ENCODE measurements at regions not wholly inside any gene's neighbourhood (a gene's known extent, or its start where the extent isn't known, plus 50 kb on each side); places are given as distances from the start of the nearest gene placed in this dataset.

- Histone ChIP-seq H3K4me1 (ENCODE audit: insufficient read depth, low read length, poor library complexity, severe bottlenecking) (no peaks in the 10 kb centered on the region), H2AFZ (ENCODE audit: low read length) (no peak overlapping the region), H3K79me2 (ENCODE audit: insufficient read depth, low read depth, low read length) (no peaks in the 10 kb centered on the region), H4K20me1 (ENCODE audit: insufficient read depth, low read length) (no peaks in the 10 kb centered on the region), H3K27ac (ENCODE audit: low read depth, low read length, poor library complexity, severe bottlenecking) (no peak overlapping the region), H3K4me3 (ENCODE audit: low read depth, low read length, poor library complexity, severe bottlenecking) (no peak overlapping the region), H3K4me2 (ENCODE audit: low read length) (no peak overlapping the region), H3K36me3 (ENCODE audit: insufficient read depth, low read length) (no peaks in the 10 kb centered on the region), H3K9me3 (ENCODE audit: low read length) (no peaks in the 10 kb centered on the region), H3K9me2 (ENCODE audit: insufficient read depth, low read length) (no peaks in the 10 kb centered on the region)
- ChIA-PET POLR2A (no interaction called here), CTCF (ENCODE audit: unreplicated experiment) (no interaction called here)
- BruUV-seq (replicated peaks): no TSS peak
- intact Hi-C loops (cut with micrococcal nuclease; ENCODE audit: unreplicated experiment): no loop called here
- no peak for DNase-seq (ENCODE audit: low spot score)
- TF ChIP-seq CTCF (conservative IDR thresholded peaks at IDR 0.05; ENCODE audit: low read length): no peak
- TF ChIP-seq EZH2phosphoT487 (IDR thresholded peaks at IDR 0.05; ENCODE audit: borderline replicate concordance, low read depth, low read length): no peak
Observed at GRCh38 chr12:72219937-72220336, 52.2 kb upstream of the TRHDE start.

All from OCI-LY7 (cell line).